Prostate gland (tissue), 2 donors: ENCODE measurements at regions not wholly inside any gene's neighbourhood (a gene's known extent, or its start where the extent isn't known, plus 50 kb on each side); places are given as distances from the start of the nearest gene placed in this dataset.

Experiments
- DNase-seq: peaks from one replicate; pipeline ENCODE4 v3.0.0-alpha.2; 2019; ENCODE audit warnings: low spot score
- H3K27ac ChIP-seq, 2 donors: fragments of 200-600 bp; sonication (generic); 2 replicates each; pipeline ENCODE4 v1.5.1; 2017 to 2019
- H3K27me3 ChIP-seq: fragments of 200-600 bp; sonication (generic); replicated peaks from 2 replicates; pipeline ENCODE4 v1.5.1; 2019; ENCODE audit not compliant: insufficient read depth
- H3K36me3 ChIP-seq, 2 donors: fragments of 200-600 bp; sonication (generic); 1 replicate in 1 of 2; 2 replicates in 1 of 2; pipeline versions ENCODE4 v1.5.1 to v1.8.1; 2017 to 2019
- H3K4me1 ChIP-seq: fragments of 200-600 bp; sonication (generic); replicated peaks from 2 replicates; pipeline ENCODE4 v1.5.1; 2019
- H3K4me3 ChIP-seq, 2 donors: fragments of 200-600 bp; sonication (generic); 2 replicates each; pipeline ENCODE4 v1.5.1; 2017 to 2019
- H3K9me3 ChIP-seq: fragments of 200-600 bp; sonication (generic); 2 replicates; pipeline ENCODE4 v1.5.1; 2017
- POLR2A ChIP-seq: fragments of 450-650 bp; IDR thresholded peaks from one replicate; pipeline ENCODE4 v1.6.1; 2016; ENCODE audit warnings: antibody characterized with exemption, mild to moderate bottlenecking
- POLR2AphosphoS5 ChIP-seq: sonication (generic); formaldehyde crosslinking; IDR thresholded peaks from one replicate; pipeline ENCODE4 v1.6.1; 2017; ENCODE audit warnings: antibody characterized with exemption
- WGBS: methylation state at CpG from one replicate; pipeline ENCODE4 v1.1.5; 2018; 5-methylcytosine and 5-hydroxymethylcytosine counted together
- intact Hi-C: fragments of 100-400 bp; cut with DNase I; formaldehyde crosslinking; loops from one replicate; pipeline ENCODE4 v1.14.2; 2022
- TF ChIP-seq, protein P1 (sequence below), 4 experiments: fragments of 200-600 bp in 2 of 4; fragments of 450-650 bp in 2 of 4; sonication (generic) in 2 of 4; IDR thresholded peaks; 1 replicate in 3 of 4; 2 replicates in 1 of 4; pipeline ENCODE4 v1.5.1; 2016 to 2019; ENCODE audit warnings: antibody characterized with exemption in 4 of 4, mild to moderate bottlenecking in 2 of 4, moderate library complexity in 2 of 4

DNA sequence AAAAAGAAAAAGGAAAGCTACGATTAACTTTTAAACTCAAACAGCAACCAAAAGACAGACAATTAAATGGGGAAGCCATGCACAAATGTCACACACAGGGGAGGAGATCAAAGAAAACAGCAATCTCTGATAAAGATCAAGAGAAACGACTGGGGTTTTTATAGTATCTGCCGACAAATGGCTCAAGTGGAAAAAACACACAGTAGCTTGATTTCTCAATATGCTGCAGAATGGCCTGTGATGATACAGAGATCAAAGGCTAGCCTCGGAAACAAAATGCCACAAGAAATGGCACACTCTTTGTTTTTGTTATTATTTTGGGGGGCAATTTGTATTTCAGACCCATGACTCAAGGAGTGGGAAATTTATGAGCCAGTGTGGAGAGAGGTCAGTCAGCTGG, 126.1 kb downstream of the TEX36 start:
- no peak overlapping the region for H3K27ac ChIP-seq
- no peak overlapping the region for H3K4me3 ChIP-seq
- H3K36me3 ChIP-seq: no peaks in the 10 kb centered on the region
- intact Hi-C loops: no loop called here
- H3K27me3 ChIP-seq: no peaks in the 10 kb centered on the region
- TF ChIP-seq POLR2A (no peak), POLR2AphosphoS5 (no peak)
- TF ChIP-seq, protein P1, sequence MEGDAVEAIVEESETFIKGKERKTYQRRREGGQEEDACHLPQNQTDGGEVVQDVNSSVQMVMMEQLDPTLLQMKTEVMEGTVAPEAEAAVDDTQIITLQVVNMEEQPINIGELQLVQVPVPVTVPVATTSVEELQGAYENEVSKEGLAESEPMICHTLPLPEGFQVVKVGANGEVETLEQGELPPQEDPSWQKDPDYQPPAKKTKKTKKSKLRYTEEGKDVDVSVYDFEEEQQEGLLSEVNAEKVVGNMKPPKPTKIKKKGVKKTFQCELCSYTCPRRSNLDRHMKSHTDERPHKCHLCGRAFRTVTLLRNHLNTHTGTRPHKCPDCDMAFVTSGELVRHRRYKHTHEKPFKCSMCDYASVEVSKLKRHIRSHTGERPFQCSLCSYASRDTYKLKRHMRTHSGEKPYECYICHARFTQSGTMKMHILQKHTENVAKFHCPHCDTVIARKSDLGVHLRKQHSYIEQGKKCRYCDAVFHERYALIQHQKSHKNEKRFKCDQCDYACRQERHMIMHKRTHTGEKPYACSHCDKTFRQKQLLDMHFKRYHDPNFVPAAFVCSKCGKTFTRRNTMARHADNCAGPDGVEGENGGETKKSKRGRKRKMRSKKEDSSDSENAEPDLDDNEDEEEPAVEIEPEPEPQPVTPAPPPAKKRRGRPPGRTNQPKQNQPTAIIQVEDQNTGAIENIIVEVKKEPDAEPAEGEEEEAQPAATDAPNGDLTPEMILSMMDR (IDR thresholded peaks at IDR 0.05): no peak
- DNase-seq: no peak
- H3K9me3 ChIP-seq: no peaks in the 10 kb centered on the region
- 6% methylated on average over 4 of the region's 4 CpGs for WGBS
- no peaks in the 10 kb centered on the region for H3K4me1 ChIP-seq

DNA sequence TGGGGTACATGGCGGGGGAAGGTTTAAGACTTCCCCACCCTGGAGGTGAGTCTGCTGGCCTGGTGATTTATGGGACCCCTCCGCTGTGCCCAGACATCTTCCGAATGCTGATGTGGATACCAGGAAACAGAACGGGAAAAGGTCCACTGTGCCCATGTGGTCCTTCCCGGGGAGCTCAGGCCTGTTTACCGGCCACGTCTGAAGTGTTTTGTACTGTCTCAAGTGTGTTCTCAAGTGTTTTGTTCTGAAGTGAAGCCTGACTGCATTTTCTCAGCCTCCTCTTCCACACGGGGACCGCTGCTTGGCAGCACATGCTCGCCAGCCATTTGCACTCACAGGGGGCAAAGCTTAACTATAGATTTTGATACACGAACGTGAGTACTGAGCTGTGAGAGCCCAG, 127.2 kb downstream of the TEX36 start:
- DNase-seq: no peak
- no peaks in the 10 kb centered on the region for H3K36me3 ChIP-seq
- intact Hi-C loops: no loop called here
- 89% methylated on average over 12 of the region's 12 CpGs for WGBS
- H3K4me3 ChIP-seq: no peak overlapping the region
- no peaks in the 10 kb centered on the region for H3K4me1 ChIP-seq
- H3K27me3 ChIP-seq: no peaks in the 10 kb centered on the region
- no peaks in the 10 kb centered on the region for H3K9me3 ChIP-seq
- H3K27ac ChIP-seq: no peak overlapping the region
- TF ChIP-seq POLR2AphosphoS5: no peak
- TF ChIP-seq POLR2A: no peak
- TF ChIP-seq, protein P1 (IDR thresholded peaks at IDR 0.05): no peak

- Histone ChIP-seq H3K9me3 (no peaks in the 10 kb centered on the region), H3K4me1 (no peaks in the 10 kb centered on the region)
- intact Hi-C loops: no loop called here
Measured at GRCh38 chr10:125555267-125555666, 127.7 kb downstream of the TEX36 start.

GRCh38 chr10:125554753-125555152, 128.2 kb downstream of the TEX36 start:
- Histone ChIP-seq H3K27me3 (no peaks in the 10 kb centered on the region), H3K36me3 (no peaks in the 10 kb centered on the region), H3K9me3 (no peaks in the 10 kb centered on the region), H3K4me3 (no peak overlapping the region), H3K27ac (no peak overlapping the region), H3K4me1 (no peaks in the 10 kb centered on the region)
- WGBS: 90% methylated on average over 4 of the region's 4 CpGs
- no peak for TF ChIP-seq POLR2A
- TF ChIP-seq POLR2AphosphoS5: no peak
- TF ChIP-seq, protein P1 (IDR thresholded peaks at IDR 0.05): no peak
- intact Hi-C loops: no loop called here
- no peak for DNase-seq

More at GRCh38 chr10:125555267-125555666, 127.7 kb downstream of the TEX36 start:
- no peak overlapping the region for H3K4me3 ChIP-seq
- 88% methylated on average over 9 of the region's 9 CpGs for WGBS
- H3K27me3 ChIP-seq: no peaks in the 10 kb centered on the region
- H3K36me3 ChIP-seq: no peaks in the 10 kb centered on the region
- TF ChIP-seq POLR2A: no peak
- TF ChIP-seq, protein P1 (IDR thresholded peaks at IDR 0.05): no peak
- TF ChIP-seq POLR2AphosphoS5: no peak
- DNase-seq: no peak
- no peak overlapping the region for H3K27ac ChIP-seq

DNA sequence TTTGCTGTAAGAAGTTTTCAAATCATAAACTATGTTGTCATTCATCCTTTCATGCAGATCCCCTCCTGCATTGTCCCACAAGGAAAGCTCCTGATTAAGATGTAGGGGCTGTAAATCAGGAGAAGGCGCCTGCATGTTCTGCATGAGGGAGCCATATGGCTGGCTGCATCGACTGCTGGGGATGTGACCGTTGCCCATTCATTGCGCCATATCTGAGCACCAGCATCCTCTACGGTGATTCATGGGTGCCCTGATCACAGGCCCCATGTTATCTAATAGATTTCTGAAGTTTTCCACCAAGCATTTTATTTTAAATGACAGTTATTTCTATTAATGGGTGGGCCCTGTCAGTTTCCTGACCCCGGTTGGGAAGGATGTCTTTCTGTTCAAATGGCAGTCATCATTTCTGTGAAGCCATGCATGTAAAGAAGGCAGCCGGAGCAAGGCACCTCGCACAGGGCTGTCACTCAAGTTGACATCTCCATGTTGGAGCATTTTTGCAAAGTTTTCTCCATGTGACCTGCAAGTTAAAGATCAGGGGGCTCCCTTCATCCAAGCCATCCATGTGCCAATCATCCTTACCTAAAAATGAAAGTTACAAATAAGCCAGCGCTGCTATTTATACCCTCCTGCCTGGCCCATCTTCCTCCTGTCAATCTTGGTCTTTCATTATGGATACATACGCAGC, 128.8 kb downstream of the TEX36 start:
- no peak overlapping the region for H3K4me3 ChIP-seq
- H3K27me3 ChIP-seq: no peaks in the 10 kb centered on the region
- H3K4me1 ChIP-seq: no peaks in the 10 kb centered on the region
- intact Hi-C loops: no loop called here
- no peaks in the 10 kb centered on the region for H3K9me3 ChIP-seq
- WGBS: 95% methylated on average over 10 of the region's 10 CpGs
- no peak overlapping the region for H3K27ac ChIP-seq
- H3K36me3 ChIP-seq: no peaks in the 10 kb centered on the region
- no peak for DNase-seq
- TF ChIP-seq POLR2A (no peak), POLR2AphosphoS5 (no peak)
- TF ChIP-seq, protein P1 (IDR thresholded peaks at IDR 0.05): no peak
